ENCODE measurements at regions not wholly inside any gene's neighbourhood (a gene's known extent, or its start where the extent isn't known, plus 50 kb on each side); places are given as distances from the start of the nearest gene placed in this dataset.
A peak's percentile ranks its signal among the peaks of the same experiment; 100 is the strongest.

DNA sequence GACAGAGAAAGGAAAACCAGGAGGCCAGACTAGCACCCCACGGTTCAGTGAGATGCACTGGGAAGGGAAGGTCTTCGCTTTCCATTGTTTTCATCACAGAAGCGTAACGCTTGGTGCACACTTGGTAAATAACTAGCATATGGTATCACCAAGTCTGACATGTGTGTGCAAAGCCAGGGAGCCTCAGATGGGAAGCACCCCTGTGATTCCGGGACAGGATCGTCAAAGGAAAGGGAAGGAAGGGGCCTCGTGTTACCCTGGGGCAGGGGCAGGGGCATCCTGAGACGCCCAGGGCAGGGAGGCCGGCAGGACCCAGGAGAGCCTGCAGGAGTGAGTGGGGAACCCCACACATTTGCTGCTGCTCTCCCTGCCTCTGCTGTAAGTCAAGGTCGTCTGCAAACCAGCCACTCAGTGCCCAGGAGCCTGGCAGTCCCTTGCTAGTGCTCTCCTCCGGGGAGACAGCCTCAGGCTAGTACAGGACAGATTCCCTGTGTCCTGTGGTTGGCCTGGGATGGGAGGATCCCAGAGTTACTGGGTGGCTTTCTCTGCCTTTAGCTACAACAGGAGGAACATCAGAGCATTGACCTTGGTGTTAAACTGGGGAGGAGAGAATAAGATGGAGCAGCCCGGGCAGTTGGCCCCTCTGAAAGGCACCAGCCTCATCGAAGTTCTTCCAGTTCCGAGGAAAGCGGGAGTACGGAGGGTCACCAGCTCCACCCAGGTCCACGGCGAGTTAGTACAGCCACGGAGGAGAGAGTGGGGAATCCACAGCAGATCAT is 192.5 kb downstream of the NDUFA10 start:
- 70 to 74% methylated on average over 17 to 19 of the region's 19 CpGs for WGBS, 2 donors
- H3K27me3 ChIP-seq = no peaks in the 10 kb centered on the region
- DNase-seq (no peak), ATAC-seq (no peak)
- H3K4me1 ChIP-seq = no peaks in the 10 kb centered on the region
- no peak overlapping the region for H3K27ac ChIP-seq
- H3K36me3 ChIP-seq (replicated peaks in 1 of 2; ENCODE audit: insufficient read depth in 1 of 2, low read depth in 2 of 2) = no peaks in the 10 kb centered on the region
- intact Hi-C loops (cut with DNase I) = no loop called here
- TF ChIP-seq, protein P1, sequence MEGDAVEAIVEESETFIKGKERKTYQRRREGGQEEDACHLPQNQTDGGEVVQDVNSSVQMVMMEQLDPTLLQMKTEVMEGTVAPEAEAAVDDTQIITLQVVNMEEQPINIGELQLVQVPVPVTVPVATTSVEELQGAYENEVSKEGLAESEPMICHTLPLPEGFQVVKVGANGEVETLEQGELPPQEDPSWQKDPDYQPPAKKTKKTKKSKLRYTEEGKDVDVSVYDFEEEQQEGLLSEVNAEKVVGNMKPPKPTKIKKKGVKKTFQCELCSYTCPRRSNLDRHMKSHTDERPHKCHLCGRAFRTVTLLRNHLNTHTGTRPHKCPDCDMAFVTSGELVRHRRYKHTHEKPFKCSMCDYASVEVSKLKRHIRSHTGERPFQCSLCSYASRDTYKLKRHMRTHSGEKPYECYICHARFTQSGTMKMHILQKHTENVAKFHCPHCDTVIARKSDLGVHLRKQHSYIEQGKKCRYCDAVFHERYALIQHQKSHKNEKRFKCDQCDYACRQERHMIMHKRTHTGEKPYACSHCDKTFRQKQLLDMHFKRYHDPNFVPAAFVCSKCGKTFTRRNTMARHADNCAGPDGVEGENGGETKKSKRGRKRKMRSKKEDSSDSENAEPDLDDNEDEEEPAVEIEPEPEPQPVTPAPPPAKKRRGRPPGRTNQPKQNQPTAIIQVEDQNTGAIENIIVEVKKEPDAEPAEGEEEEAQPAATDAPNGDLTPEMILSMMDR (IDR thresholded peaks at IDR 0.05) = no peak
- TF ChIP-seq POLR2A (IDR thresholded peaks at IDR 0.05) = no peak
- H3K4me3 ChIP-seq = no peak overlapping the region
- no peaks in the 10 kb centered on the region for H3K9me3 ChIP-seq

DNA sequence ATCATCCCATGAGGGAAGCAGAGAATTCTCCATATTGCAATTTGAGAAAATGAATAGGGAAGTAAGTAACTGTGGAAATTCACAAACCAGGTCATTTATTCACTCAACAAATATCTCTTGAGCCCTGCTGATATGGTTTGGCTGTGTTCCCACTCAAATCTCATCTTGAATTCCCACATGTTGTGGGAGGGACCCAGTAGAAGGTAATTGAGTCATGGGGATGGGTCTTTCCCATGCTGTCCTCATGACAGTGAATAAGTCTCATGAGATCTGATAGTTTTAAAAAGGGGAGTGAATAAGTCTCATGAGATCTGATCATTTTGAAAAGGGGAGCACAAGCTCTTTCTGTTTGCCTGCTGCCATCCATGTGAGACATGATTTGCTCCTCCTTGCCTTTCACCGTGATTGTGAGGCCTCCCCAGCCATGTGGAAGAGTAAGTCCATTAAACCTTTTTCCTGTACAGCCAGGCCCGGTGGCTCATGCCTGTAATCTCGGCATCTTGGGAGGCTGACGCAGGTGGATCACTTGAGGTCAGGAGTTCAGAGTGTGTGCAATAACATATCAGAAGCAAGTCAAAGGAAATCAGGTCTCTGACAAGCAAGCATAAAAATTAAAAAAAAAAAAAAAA is 193.2 kb downstream of the NDUFA10 start:
- intact Hi-C loops (cut with DNase I) = no loop called here

DNA sequence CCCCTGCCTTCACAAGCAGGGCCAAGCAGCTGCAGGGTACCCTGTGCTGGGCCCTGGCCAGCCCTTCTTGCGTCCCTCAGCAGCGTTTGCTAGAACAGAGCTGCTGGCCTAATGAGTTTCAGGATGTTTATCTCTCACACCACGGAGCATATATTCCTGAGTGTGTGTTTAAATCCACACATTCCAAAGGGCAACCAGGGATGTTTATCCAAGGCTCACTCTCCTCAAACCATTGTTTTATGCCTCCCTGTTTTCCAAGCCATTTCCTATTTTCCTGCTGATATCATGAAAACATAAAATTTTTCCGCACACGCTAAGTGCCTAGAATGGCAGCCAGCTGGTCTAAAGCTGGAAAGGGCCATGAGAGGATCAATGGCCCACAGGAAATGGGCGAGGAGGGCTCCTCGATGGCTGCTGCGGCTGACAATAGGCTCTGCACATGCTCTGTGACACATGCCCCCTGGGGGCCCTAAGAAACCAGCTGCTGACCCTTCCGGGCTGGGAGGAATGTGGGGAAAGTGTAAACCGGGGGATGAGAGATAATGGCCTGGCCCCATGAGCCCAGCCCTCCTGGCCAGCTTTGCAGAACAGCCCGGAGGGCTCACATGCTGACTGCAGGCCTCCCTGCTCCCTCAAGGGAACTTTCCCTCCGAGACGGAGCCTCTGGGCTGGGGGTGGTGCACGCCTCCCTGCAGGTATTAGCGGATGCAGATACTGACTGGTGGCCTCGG is 194.0 kb downstream of the NDUFA10 start:
- DNase-seq (no peak), ATAC-seq (peak; percentile 24)
- H3K27me3 ChIP-seq = no peaks in the 10 kb centered on the region
- no peaks in the 10 kb centered on the region for H3K4me1 ChIP-seq
- H3K9me3 ChIP-seq = no peaks in the 10 kb centered on the region
- 34 to 48% methylated on average over 12 to 16 of the region's 16 CpGs for WGBS, 2 donors
- H3K4me3 ChIP-seq = no peak overlapping the region
- no peak overlapping the region for H3K27ac ChIP-seq
- no peaks in the 10 kb centered on the region for H3K36me3 ChIP-seq (replicated peaks in 1 of 2; ENCODE audit: insufficient read depth in 1 of 2, low read depth in 2 of 2)
- intact Hi-C loops (cut with DNase I) = no loop called here
- TF ChIP-seq POLR2A (IDR thresholded peaks at IDR 0.05) = no peak
- TF ChIP-seq, protein P1 (IDR thresholded peaks at IDR 0.05) = no peak

More for the DNA sequence above, 193.2 kb downstream of the NDUFA10 start:
- 72 to 81% methylated on average over 4 of the region's 4 CpGs for WGBS, 2 donors
- no peak for ATAC-seq
- H3K4me1 ChIP-seq = no peaks in the 10 kb centered on the region
- H3K27me3 ChIP-seq = no peaks in the 10 kb centered on the region
- H3K4me3 ChIP-seq = no peak overlapping the region
- TF ChIP-seq POLR2A (IDR thresholded peaks at IDR 0.05) = no peak
- TF ChIP-seq, protein P1 (IDR thresholded peaks at IDR 0.05) = no peak
- H3K36me3 ChIP-seq (replicated peaks in 1 of 2; ENCODE audit: insufficient read depth in 1 of 2, low read depth in 2 of 2) = no peaks in the 10 kb centered on the region
- DNase-seq = no peak
- no peaks in the 10 kb centered on the region for H3K9me3 ChIP-seq
- no peak overlapping the region for H3K27ac ChIP-seq

DNA sequence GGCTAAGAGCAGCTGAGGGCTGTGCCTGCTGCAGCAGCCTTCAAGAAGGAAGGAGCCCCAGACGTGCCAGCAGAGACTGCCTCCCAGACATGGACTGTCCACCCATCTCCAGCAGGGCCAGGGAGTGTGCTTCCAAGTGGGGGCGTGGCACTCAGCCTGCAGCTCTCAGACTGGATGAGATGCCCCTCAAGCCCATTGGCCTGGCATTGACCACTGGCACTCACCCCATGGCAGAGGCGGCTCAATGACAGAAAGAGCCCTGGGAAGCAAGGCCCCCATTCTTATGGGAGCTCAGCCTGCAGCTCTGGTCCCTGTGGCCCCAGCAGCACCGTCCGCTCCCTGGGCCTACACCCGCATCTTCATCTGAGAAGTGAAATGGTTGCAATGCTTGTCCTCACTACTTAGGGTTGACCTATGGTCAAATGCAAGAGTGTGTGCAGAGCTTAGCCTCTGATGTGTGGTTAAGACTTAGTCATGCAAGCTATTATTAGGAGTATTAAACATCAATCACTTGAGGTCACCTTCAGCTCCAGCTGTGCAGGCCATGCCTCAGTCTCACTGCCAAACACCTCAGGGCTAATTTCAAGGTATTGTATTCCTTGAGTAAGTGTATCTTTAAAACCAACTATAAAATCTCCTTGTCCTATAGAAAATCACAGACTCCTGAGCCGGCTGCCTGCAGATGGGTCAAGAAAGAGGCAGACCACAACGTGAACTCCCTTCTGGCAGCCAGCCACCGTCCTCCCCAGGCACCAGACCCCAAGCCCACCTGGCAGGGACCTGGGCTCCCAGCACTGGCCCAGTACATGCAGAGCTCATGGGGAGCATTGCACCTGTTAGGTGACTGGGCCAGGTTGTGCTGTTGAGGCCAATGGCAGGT is 194.8 kb downstream of the NDUFA10 start:
- H3K4me1 ChIP-seq = no peaks in the 10 kb centered on the region
- DNase-seq = no peak
- ATAC-seq = no peak
- intact Hi-C loops (cut with DNase I) = no loop called here
- no peak overlapping the region for H3K27ac ChIP-seq
- H3K4me3 ChIP-seq = no peak overlapping the region
- H3K9me3 ChIP-seq = no peaks in the 10 kb centered on the region
- H3K27me3 ChIP-seq = no peaks in the 10 kb centered on the region
- TF ChIP-seq, protein P1 (IDR thresholded peaks at IDR 0.05) = no peak
- no peak for TF ChIP-seq POLR2A (IDR thresholded peaks at IDR 0.05)
- 63 to 86% methylated on average over 4 to 9 of the region's 9 CpGs for WGBS, 2 donors
- H3K36me3 ChIP-seq (replicated peaks in 1 of 2; ENCODE audit: insufficient read depth in 1 of 2, low read depth in 2 of 2) = no peaks in the 10 kb centered on the region
